ENCODE measurements at regions not wholly inside any gene's neighbourhood (a gene's known extent, or its start where the extent isn't known, plus 50 kb on each side); places are given as distances from the start of the nearest gene placed in this dataset.

- Histone ChIP-seq H3K27me3 (ENCODE audit: insufficient read depth, low read length, poor library complexity) (peaks cover 27% of the 10 kb centered on the region), H3K36me3 (ENCODE audit: insufficient read depth, low read length) (no peaks in the 10 kb centered on the region), H3K4me2 (ENCODE audit: insufficient read depth, low read length) (no peak overlapping the region), H3K9ac (ENCODE audit: low read depth, low read length) (no peak overlapping the region), H3K27ac (ENCODE audit: low read length) (no peak overlapping the region), H3K79me2 (ENCODE audit: insufficient read depth, low read length) (no peaks in the 10 kb centered on the region), H3K4me1 (ENCODE audit: insufficient read depth, low read length) (no peaks in the 10 kb centered on the region), H3K4me3 (ENCODE audit: low read depth in 1 of 2, low read length in 2 of 2) (no peak overlapping the region), H4K20me1 (ENCODE audit: insufficient read depth, low read length) (peaks cover 4% of the 10 kb centered on the region; the same call in 1 of the 2 replicates), H3K9me3 (ENCODE audit: insufficient read depth, low read length, severe bottlenecking) (no peaks in the 10 kb centered on the region), H2AFZ (ENCODE audit: low read depth, low read length) (no peak overlapping the region)
- ATAC-seq (ENCODE audit: insufficient read depth, low read depth): no peak
- TF ChIP-seq EZH2 (IDR thresholded peaks at IDR 0.05; ENCODE audit: borderline replicate concordance, low read depth, low read length, severe bottlenecking): no peak
- TF ChIP-seq CTCF (IDR thresholded peaks at IDR 0.05; ENCODE audit: borderline replicate concordance, extremely low read depth, low read length, poor library complexity, severe bottlenecking): no peak
- DNase-seq: no peak
Observed at GRCh38 chr2:44851518-44851917, 90.0 kb upstream of the SIX3 start.

- DNase-seq (no peak), ATAC-seq (ENCODE audit: insufficient read depth, low read depth) (no peak)
- TF ChIP-seq EZH2 (IDR thresholded peaks at IDR 0.05; ENCODE audit: borderline replicate concordance, low read depth, low read length, severe bottlenecking): no peak
- TF ChIP-seq CTCF (IDR thresholded peaks at IDR 0.05; ENCODE audit: borderline replicate concordance, extremely low read depth, low read length, poor library complexity, severe bottlenecking): no peak
- Histone ChIP-seq H3K9ac (ENCODE audit: low read depth, low read length) (no peak overlapping the region), H3K27ac (ENCODE audit: low read length) (no peak overlapping the region), H2AFZ (ENCODE audit: low read depth, low read length) (no peak overlapping the region), H3K9me3 (ENCODE audit: insufficient read depth, low read length, severe bottlenecking) (no peaks in the 10 kb centered on the region), H3K79me2 (ENCODE audit: insufficient read depth, low read length) (no peaks in the 10 kb centered on the region), H3K27me3 (ENCODE audit: insufficient read depth, low read length, poor library complexity) (peaks cover 24% of the 10 kb centered on the region), H3K4me1 (ENCODE audit: insufficient read depth, low read length) (no peaks in the 10 kb centered on the region), H3K36me3 (ENCODE audit: insufficient read depth, low read length) (no peaks in the 10 kb centered on the region), H3K4me3 (ENCODE audit: low read depth in 1 of 2, low read length in 2 of 2) (no peak overlapping the region), H3K4me2 (ENCODE audit: insufficient read depth, low read length) (no peak overlapping the region), H4K20me1 (ENCODE audit: insufficient read depth, low read length) (peaks cover 4% of the 10 kb centered on the region; the same call in 1 of the 2 replicates)
Observed at GRCh38 chr2:44852594-44852993, 88.9 kb upstream of the SIX3 start.

- no peak for DNase-seq
- ATAC-seq (ENCODE audit: insufficient read depth, low read depth): no peak
- Histone ChIP-seq H3K79me2 (ENCODE audit: insufficient read depth, low read length) (no peaks in the 10 kb centered on the region), H3K9ac (ENCODE audit: low read depth, low read length) (no peak overlapping the region), H3K4me3 (ENCODE audit: low read depth in 1 of 2, low read length in 2 of 2) (no peak overlapping the region), H3K27ac (ENCODE audit: low read length) (no peak overlapping the region), H3K9me3 (ENCODE audit: insufficient read depth, low read length, severe bottlenecking) (no peaks in the 10 kb centered on the region), H4K20me1 (ENCODE audit: insufficient read depth, low read length) (no peaks in the 10 kb centered on the region), H3K4me1 (ENCODE audit: insufficient read depth, low read length) (no peaks in the 10 kb centered on the region), H3K36me3 (ENCODE audit: insufficient read depth, low read length) (no peaks in the 10 kb centered on the region), H3K27me3 (ENCODE audit: insufficient read depth, low read length, poor library complexity) (peaks cover 15% of the 10 kb centered on the region), H2AFZ (ENCODE audit: low read depth, low read length) (no peak overlapping the region), H3K4me2 (ENCODE audit: insufficient read depth, low read length) (no peak overlapping the region)
- no peak for TF ChIP-seq EZH2 (IDR thresholded peaks at IDR 0.05; ENCODE audit: borderline replicate concordance, low read depth, low read length, severe bottlenecking)
- no peak for TF ChIP-seq CTCF (IDR thresholded peaks at IDR 0.05; ENCODE audit: borderline replicate concordance, extremely low read depth, low read length, poor library complexity, severe bottlenecking)
Observed at GRCh38 chr2:44859337-44859736, 82.2 kb upstream of the SIX3 start.

GRCh38 chr2:44866152-44866551 lies 75.3 kb upstream of the SIX3 start:
- H3K4me2 ChIP-seq (ENCODE audit: insufficient read depth, low read length): no peak overlapping the region
- H3K27ac ChIP-seq (ENCODE audit: low read length): no peak overlapping the region
- H3K4me3 ChIP-seq (ENCODE audit: low read depth in 1 of 2, low read length in 2 of 2): no peak overlapping the region
- no peak for DNase-seq
- no peak for ATAC-seq (ENCODE audit: insufficient read depth, low read depth)
- H3K4me1 ChIP-seq (ENCODE audit: insufficient read depth, low read length): no peaks in the 10 kb centered on the region
- H3K9me3 ChIP-seq (ENCODE audit: insufficient read depth, low read length, severe bottlenecking): no peaks in the 10 kb centered on the region
- peaks cover 17% of the 10 kb centered on the region for H3K27me3 ChIP-seq (ENCODE audit: insufficient read depth, low read length, poor library complexity)
- no peak overlapping the region for H2AFZ ChIP-seq (ENCODE audit: low read depth, low read length)
- no peaks in the 10 kb centered on the region for H4K20me1 ChIP-seq (ENCODE audit: insufficient read depth, low read length)
- H3K36me3 ChIP-seq (ENCODE audit: insufficient read depth, low read length): no peaks in the 10 kb centered on the region
- TF ChIP-seq EZH2 (IDR thresholded peaks at IDR 0.05; ENCODE audit: borderline replicate concordance, low read depth, low read length, severe bottlenecking): no peak
- no peak for TF ChIP-seq CTCF (IDR thresholded peaks at IDR 0.05; ENCODE audit: borderline replicate concordance, extremely low read depth, low read length, poor library complexity, severe bottlenecking)
- H3K79me2 ChIP-seq (ENCODE audit: insufficient read depth, low read length): no peaks in the 10 kb centered on the region
- no peak overlapping the region for H3K9ac ChIP-seq (ENCODE audit: low read depth, low read length)
